HCEC 1CT (cell line): ENCODE measurements at regions not wholly inside any gene's neighbourhood (a gene's known extent, or its start where the extent isn't known, plus 50 kb on each side); places are given as distances from the start of the nearest gene placed in this dataset.

ENCODE experiments used
- DNase-seq: peaks from one replicate; pipeline ENCODE4 v3.0.0-alpha.2; 2017

DNA sequence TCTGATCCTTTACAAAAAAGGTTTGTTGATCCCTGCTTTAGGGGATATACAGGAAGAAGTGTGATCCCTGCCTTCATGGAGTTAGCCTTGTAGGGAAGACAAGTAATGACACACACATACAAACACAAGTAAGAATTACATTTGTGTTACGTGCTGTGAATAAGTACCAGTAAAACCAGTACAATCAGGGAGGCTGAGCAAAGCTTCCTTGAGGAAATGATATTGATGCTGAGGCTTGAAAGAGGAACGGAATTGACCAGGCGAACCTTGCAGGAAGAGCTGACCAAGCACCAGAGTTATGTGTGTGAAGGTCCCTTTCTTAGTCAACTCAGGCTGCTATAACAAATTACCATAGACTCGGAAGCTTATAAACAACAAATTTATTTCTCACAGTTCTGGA is 83.6 kb upstream of the CACUL1 start:
- no peak for DNase-seq

DNA sequence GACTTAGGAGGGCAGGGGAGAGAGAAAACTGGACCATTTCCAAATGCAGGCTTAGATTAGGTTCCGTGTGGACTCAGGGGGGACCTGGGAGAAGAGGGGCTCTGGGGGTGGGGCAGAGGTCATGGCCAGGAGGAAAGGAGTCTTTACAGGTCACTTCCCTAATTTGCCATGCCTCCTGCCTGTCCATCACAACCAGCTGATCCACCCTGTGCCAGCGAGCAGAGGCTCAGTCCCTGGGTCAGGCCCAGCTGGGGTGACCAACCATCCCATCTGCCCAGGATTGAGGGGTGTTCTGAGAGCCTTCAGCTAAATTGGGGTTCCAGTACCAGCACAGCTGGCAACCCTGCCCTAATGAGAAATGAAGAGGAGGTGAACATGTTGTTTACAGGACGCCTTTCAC is 84.6 kb upstream of the CACUL1 start:
- no peak for DNase-seq

DNA sequence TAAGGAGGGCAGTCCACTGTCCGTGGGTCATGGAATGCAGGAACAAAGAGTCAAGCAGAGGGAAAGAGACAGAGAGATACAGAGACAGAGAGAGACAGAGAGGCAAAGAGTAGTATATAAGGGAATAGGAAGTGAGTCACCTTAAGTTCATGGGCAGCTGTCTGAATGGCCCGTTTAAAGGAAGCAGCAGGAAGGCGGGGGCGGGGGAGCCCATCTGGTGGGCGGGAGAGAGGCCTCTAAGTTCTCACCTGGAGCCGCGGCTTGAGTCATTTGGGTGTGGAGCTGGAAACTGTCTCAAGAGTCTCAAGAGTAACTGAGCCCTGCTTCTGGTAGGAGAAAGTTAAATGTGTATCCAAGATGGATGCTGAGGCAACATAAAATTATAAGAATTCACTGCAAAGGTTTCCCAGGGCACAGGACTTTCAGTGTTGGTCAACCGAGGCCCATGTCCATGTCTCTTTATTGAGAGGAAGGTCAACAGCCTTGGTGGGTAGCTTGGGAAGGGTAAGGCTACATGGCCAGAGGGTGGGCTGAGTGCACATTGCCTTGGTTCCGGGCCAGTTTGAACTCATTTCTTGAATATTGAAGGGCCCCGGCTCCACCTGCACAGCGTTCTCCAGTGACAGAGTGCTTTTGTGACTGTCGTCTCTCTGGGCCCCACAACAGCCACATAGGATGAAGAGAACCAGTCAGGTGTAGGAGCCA is 85.5 kb upstream of the CACUL1 start:
- DNase-seq: peak; percentile 34

DNA sequence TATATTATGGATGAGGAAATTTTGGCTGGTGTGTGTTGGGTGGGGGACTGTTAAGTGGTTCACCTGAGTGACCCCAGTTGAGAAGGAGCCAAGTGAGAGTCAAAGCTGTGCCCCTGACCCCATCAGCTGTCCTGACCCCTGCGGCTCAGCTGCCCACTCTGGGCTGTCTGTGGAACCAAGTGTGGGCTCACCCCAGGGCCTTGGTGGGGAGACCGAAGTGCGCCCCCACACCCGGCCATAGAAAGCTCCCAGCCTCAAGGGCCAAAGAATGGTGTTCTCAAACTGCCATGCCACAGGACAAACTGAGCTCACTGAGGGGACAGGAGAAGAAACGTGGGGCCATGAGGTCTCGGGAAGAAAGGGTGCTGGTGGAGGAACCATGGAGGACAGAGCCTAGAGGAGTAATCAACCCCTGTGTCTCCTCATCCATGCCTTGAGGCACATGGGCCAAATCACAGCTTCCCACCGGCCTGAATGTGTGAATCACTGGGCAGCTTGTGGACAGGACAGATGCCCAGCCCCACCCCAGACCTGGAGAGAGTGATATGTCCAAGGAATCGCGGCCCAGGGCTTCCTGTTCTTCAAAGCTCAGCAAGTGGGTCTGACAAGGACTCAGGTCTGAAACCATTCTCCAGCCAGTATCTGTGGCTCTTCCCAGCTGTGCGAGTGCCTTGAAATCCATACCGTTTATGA is 86.2 kb upstream of the CACUL1 start:
- DNase-seq: no peak

DNA sequence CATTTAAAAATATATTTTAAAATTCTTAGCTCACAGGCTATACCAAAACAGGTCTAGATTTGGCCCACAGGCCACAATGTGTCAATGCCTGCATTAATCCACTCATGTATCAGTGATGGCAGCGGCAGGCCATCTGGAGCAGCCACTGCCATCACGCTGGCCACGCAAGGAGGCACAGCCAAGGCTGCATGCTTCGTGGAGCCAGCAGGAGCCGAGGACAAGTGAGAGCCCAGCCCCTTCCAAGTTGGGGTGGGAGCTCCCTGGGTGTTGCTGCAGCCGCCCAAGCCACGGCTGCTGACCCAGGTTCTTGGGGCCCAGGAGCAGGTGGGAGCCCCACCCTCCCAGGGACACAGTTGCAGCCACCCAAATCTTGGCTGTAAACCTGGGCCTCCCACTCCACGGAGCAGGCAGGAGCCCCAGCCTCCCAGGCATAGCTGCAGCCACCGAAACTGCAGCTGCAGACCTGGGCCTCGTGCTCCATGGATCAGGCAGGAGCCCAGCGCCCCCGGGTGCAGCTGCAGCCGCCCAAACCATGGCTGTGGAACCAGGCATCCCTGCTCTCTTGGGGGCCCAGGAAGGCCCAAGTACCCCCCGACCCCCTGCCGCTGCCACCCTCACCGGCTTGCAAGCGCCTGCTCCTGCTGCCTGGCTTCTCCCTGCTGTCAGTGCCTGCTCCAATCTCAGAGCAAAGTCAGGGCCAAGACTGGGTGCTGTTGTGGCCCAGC is 87.3 kb upstream of the CACUL1 start:
- no peak for DNase-seq

DNA sequence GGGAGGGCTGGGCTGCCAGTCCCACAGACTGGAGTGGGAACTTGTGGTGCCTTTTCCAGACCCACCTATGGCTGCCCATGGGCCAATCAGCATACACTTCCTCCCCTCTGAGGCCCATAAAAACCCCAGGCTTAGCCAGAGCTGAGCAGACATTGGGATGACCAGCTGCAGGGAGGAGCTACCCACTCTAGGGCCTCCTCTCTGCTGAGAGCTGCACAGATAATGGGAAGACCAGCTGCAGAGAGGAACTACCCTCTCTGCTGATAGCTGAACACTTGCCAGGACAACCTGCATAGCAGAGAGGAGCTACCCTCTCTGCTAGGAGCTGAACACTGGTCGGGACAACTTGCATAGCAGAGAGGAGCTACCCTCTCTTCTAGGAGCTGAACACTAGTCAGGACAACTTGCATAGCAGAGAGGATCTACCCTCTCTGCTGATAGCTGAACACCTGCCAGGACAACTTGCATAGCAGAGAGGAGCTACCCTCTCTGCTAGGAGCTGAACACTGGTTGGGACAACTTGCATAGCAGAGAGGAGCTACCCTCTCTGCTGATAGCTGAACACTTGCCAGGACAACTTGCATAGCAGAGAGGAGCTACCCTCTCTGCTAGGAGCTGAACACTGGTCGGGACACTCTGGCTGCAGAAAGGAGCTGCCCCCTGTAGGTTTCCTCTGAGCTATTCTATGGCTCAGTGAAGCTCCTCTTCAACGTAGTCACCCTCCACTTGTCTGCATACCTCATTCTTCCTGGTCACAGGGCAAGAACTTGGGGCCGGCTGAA is 88.3 kb upstream of the CACUL1 start:
- DNase-seq: no peak

DNA sequence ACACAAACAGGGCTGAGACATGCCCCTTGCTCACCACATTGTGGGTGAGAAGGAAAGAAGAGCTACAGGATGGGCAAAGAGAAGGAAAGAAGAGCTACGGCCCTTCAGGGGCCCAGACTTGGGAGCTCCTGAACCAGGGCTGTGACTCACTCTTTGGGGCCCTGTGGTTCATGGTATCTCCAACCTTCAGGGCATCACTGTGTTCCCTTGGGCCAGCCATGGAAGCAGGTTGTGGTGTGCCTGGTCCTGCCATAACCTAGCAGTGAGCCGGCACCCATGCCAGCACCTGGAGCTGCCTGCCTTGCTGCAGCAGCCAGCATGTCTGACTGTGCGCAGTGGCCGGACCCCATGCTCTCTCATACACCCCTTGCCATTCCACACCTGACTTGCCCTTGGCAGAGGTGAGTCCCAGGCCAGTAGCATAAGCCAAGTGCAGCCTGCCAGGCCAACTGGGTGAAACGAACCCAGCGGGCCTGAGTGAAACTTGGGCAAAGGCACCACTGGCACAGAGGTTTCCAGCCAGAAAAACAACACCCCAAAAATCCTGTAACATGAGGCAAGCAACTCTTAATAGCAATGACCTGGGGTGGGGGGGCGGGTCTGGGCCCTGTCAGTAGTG is 89.0 kb upstream of the CACUL1 start:
- DNase-seq: no peak

DNA sequence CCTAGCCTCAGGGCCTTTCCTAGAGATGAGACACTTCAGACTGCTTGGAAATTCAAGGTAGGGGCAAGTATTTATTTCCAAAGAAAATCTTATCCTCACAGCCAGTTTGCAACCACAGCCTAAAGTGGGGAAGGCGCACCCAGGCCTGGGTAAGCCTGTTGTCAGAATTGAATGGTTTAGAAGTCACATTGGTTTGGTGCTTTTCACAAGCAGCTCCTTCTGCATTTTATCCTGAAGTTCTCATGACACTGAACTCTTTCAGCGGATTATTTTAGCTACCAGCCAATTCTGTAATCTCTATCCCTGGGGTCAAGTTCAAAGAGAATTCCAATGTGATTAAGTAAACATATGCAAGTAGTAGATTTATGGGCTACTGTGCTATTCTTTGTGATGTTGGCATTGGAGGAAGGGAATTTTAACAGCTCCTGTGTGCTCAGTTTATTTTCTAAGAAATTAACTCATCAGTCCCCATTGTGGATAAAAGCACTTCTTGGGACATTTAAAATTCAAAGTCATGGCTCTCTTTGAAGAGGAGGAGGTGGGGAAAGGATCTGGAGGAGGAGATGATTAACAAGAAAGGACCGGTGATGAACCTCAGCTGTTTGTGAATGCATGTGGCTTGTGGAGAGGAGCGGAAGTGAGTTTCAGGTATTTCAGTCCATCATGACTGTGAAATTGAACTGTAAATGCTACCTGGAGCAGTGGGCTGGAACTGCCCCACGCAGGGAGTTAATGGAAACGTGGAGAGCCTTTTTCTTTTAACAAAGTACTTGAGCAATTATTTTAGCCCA is 90.2 kb upstream of the CACUL1 start:
- peak; percentile 37 for DNase-seq

DNA sequence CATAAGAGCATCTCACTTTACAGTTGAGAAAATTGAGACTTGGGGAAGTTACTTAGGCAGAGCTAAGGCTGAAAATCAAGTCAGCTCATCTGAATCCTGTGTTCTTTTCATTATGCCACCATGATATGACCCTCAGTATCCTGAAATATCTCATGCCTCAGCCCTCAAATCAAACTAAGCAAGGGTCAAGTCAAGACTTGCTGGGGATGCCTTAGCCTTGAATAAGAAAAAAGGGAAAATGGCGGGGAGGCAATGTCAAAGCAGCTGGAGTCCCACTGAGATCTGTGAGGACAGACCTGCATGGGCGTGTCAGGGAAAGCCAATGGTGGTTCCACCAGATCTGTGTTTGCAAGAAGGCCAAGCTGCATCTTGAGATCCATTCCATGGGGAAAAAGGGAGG is 91.0 kb upstream of the CACUL1 start:
- DNase-seq: no peak

DNA sequence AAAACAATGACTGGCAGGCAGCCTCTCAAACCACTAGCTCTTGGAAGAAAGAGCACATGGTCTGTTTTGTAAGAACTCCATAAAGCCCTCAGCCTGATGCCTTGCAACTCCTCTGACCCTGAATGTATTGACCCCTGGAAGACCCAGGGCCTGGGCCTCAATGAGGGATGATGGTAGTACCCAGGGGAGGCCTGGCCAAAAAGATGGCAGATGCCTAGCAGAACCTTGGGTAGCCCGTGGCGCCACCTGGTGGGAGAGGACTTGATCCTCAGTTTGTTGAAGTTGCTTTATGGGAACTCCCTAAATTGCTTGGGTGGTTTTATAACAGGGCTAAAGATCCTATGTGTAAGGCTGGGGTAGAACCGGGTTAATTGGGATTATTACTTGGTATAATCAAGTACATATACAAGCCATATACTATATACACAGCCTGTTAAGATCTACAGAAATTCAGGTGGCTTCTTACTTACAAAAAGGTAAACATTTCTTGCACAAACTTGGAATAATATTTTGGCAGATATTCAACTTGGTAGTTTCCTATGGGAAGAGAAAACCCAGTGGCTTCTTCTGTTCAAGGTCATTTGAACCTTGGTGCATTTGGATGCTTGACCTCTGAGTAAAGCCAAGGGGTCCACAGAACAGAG is 95.8 kb upstream of the CACUL1 start:
- DNase-seq: peak; percentile 49

DNA sequence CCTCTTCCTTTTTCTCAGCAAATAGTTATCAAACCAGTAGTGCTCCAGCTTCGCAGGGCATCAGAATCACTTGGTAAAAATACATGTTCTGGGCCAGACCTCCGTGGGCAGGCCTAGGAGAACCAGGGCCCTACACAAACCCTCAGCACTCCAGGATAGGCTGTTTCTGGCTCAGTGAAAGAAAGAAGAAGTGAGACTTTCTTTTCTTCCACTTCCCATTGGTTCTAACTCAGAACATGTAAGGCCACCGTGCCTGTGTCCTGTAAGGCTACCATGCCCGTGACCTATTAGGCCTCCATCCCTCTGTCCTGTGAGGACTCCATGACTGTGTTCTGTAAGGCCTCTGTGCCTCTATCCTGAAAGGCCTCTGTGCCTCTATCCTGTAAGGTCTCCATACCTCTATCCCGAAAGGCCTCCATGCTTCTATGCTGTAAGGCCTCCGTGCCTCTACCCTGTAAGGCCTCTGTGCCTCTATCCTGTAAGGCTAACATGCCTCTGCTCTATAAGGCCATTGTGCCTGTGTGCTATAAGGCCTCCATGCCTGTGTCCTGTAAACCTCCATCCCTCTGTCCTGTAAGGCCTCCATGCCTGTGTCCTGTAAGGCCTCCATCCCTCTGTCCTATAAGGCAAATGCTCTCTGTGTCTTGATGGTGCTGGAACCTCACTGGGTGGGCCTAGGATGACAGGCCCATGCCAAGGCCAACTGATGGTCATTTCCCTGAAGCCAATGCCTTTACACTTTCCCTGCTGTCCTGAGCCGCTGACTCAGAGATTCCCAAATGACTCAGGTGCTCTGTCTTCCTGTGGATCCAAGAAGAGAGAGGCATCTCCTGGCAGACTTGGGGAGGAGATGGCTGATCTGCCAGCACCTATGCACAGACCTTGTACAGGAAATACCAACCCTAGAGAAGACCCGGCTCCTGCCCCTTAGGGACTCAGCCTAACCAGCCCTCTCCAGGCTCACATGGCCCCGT is 96.6 kb upstream of the CACUL1 start:
- no peak for DNase-seq

DNA sequence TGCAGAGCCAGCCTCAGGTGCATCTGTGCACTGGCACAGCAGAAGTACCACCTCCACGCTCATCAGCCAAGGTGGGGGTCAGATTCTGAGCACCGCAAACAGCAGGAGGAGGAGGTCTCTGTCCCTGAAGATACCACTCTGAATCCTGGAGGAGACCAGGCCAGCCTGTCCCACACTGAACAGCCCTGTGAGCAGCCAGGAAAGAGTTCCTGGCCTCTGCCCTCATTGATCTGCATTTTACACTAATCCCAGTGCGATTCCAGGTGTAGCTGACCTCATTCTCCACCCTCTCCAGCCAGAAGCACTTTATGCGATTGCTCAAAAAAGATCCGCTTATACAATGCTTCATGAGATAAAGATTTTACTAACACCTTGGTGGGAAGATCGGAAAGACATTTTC is 99.1 kb upstream of the CACUL1 start:
- DNase-seq: no peak

DNA sequence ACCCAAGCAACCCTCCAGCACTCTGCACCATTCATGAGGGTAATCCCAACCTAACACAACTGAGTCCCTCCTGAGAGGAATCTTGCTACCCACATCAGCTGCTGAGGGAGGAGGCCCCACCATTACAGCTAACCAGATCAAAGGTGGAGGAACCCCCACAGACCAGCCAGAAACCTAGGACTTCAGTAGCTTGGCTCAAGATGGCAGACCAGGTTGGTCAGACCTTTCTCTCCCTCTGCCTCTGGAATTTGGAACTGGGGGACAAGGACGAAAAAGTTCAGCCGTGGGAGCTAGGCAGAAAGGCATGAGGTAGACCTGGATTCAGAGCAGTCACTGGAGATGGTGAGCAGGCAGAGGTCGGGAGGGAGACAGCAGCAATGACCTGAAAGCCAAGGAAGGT is 101.3 kb upstream of the CACUL1 start:
- no peak for DNase-seq

DNA sequence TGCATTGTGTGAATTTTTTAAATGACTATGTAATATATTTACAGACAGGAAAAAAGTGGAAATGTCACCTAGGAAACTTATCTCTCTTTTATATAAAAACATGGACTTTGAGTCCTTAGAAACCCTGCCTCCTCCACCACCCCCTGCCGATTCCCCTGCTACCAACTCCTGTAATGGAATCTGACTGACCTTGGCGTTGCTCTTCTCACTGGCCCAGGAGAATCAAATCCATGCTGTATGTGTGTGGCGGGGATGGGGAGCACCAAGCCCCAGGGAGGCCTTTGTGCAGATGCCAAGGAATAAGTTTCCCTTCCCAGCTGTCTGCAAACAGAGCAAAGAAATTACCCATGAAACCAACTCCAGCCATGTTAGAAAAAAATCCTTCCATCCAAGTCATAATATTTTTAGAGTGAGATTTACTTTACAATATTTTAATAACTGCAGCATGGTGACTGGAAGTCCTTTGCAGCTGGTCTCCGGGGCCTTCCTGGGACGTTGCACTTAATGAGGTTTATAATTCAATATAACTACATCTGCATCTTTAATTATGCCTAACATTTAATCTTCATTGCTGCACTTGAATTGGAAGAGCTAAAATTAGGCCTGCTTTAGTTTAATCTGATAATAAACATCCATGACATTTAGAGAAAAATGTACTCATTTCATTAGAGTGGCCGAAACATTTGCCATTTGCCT is 111.4 kb upstream of the CACUL1 start:
- DNase-seq: no peak

DNA sequence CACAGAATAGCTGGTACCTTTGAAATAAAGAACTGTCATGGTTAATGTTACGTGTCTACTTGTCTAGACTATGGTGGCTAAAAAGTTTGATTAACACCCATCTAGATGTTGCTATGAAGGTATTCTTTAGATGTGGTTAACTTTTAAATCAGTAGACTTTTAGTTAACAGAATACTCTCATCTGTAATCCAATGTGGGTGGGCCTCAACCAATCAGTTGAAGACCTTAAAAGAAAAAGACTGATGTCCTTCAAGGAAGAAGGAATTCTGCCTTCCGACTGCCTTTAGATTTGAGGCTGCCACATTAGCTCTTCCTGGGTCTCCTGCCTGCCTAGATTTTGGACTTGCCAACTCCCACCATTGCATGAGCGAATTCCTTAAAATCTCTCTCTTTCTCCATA is 113.0 kb upstream of the CACUL1 start:
- DNase-seq: no peak

DNA sequence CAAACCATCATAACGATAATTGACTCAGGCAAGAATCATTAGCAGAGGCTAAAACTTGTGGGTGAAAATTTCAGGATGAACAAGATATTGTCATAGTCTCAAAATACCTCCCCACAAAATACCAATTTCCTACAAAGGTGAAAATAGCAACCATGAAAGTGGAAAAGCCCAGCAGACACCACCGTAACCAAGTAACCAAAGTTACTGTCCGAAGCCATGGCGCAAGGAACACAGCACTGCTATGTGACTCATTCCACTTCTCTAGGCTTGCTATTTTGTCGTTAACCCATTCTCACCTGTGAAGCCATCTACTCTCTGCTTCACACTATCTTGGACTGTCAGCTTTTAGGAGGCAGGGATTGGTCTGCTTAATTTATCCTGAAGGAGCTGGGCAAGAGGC is 113.8 kb upstream of the CACUL1 start:
- no peak for DNase-seq

DNA sequence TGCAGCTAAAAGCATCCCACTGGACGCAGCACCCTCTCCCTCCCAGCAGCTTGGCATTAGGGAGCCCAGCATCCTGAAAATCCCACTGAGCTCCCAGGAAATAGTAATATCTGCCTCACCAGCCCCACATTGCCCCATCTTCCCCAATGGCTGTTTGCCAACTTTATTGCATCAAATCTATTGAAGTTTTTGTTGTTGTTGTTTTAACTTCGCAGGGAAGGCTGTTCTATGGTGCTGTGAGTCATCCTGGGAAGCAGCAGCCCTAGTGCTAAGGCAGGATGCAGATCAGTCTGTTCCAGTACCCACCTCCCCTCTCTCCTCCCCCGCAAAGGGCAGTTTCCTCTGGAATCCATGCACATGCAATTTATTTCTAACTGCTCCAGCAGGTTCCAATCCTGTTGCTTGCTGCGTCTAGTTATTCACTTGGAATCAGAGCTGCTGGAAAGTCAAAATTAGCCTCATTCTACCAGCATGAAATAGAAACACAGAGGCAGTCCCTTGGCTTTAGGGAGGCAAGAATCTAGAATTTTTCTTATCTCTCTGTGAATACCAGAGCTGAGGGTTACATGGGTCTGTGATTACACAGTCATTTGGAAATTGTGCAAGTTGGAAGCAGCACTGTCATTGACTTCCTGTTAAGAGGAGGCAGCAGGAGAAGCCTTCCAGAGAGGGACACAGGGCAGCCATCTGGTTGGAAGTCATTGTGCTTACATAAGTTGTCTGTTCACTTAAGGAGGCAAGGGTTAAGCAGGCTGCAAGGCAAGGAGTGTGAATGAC is 115.9 kb upstream of the CACUL1 start:
- DNase-seq: peak; percentile 91

DNA sequence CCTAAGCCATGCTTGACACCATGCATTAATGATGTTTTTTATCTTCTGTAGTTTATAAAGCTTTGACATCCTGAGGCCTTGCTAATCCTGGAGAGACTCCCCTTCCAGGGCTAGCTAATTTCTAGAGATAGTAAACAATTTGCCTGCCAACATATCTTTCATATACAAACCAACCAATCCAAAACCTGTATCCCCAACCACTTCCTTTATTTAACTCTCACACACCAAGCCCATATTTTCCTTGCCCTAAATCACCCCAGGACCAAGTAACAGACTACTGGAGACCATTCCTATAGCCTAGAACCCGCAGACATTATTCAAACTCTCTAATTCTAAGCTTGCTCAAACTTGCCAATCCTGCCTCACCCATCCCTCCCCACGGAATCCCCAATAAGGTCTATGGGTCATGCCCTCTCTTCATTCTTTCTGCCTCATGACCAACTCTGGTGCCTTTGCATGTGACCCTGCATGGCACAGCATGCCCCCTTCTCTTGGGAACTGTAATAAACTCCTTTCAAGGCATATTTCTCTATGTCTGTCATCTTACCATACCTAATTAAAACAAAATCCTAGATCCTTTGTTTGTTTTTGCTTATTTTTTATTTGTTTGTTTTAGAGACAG is 116.6 kb upstream of the CACUL1 start:
- DNase-seq: peak; percentile 11
